ENCODE measurements at regions not wholly inside any gene's neighbourhood (a gene's known extent, or its start where the extent isn't known, plus 50 kb on each side); places are given as distances from the start of the nearest gene placed in this dataset.

DNA sequence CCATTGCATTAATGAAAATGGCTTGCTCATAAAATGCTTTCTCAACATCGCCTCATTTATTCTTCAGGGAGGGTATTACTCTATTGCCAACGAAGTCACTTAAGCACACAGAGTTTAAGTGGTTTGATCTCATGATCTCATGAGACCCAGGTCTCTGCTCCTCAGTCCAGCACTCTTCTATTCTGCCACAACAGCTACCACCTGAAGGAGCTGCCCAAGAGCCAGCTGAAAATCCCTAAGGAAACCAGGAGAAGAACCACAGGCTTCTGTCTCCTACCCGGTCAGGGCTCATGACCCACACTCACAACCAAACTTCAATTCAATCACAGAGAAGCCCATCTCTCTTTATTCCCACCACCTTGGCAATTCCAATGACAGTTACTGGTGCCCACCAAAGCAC is 85.5 kb upstream of the GPM6B start:
- DNase-seq = no peak

DNA sequence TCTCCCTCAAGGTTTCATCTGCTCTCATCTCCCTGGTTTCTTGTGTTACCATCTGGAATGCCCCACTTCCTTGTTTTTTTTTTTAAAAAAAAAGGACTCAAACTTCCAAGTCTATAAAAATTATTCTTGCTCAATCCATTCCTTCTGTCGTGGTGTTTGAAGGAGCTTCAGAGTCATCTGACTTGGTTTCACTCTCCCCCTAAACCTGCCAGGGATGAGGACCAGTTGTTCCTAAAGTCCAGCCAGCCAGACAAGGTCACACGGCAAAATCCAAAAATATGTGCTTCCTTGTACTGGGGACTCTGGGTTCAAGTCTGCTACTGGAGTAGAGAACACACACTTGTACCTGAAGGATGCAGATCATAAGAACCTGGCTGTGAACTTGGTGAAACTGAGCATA is 84.5 kb upstream of the GPM6B start:
- no peak for DNase-seq

DNA sequence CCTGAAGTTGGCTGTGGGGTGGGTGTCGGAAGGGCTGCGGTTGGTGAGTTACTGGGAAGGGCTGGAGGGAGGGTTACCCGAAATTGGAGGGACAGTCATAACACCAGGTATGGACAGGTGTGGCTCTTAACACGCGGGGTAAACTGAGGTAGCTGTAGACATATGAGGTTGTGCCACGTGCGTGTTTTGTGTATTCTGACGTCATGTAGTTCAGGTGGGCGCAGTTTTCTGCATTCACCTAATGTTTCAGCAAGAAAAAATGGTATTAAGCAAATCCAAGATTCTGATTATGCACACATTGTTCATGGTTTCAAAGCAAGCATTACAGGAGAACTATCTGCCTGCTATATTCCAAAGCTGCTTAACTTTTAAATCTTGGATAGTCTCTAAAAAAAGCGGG is 83.5 kb upstream of the GPM6B start:
- no peak for DNase-seq

DNA sequence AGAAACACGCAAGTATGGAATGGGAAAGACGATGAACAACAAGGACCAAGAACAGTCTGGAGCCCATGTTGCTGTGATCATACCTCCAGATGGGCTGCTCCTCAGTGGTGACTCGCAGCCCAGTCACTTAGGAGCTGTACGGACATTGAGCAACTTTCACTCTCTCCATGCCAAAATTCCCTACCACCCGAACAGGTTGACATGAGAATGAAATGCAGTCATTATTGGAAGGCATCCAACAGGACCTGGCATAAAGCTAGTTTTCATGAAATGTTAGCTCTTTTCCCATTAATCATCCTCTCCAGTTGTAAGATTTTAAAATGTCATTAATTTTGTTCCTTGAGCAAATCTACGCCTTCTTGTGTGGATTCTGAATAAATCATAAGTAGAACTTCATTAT is 82.7 kb upstream of the GPM6B start:
- peak; percentile 8 for DNase-seq

DNA sequence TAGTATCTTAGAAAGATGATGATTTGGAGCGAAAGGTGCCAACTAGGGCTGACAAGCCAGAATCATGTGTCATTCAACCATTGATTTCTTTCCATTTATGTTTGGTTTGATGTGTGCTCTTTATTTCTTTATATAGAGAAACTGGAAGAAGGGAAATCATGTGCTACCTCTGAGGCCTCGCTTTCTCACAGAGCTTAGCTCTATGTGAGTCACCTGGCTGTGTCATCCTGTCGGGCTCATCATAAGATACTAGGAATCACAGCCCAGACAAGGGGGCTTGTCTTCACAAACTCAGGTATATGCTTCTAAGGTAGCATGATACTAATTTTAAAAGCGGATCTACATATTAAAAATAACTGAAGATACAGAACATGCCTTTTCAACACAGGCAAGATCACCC is 81.7 kb upstream of the GPM6B start:
- DNase-seq = no peak

DNA sequence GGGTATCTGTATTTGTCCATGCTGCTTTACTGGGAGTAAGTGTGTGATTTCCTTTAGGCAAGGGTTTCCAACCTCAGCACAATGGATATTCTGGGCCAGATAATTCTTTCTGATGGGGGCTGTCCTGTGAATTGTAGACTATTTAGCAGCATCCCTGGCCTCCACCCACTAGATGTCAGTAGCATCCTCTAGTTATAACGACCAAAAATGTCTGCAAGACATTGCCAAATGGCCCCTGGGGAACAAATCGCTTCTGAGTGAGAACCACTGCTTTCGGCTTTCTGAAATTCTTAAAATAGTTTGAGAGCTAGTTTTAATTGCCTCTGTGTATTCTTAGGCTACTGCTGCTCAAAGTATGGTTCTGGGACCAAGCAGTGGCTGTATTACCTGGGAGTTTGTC is 81.2 kb upstream of the GPM6B start:
- no peak for DNase-seq

DNA sequence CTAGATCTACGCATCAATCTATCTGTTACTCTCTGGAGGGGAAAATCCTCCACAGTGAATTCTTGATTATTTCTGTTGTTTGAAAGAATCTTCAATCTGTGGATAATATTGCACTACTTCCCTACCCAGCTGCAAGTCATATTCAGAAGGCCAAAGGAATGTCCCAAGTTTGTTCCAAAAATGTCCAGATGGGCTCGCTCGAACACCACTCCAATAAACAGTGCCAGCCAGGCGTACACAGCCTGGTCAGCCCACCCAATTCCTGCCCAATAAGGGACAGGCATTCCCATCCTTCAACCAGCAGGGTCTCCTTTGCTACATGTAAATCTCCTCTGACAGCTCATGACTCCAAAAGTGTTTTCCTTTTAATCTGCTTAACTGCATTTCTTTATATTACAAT is 80.7 kb upstream of the GPM6B start:
- no peak for DNase-seq

DNA sequence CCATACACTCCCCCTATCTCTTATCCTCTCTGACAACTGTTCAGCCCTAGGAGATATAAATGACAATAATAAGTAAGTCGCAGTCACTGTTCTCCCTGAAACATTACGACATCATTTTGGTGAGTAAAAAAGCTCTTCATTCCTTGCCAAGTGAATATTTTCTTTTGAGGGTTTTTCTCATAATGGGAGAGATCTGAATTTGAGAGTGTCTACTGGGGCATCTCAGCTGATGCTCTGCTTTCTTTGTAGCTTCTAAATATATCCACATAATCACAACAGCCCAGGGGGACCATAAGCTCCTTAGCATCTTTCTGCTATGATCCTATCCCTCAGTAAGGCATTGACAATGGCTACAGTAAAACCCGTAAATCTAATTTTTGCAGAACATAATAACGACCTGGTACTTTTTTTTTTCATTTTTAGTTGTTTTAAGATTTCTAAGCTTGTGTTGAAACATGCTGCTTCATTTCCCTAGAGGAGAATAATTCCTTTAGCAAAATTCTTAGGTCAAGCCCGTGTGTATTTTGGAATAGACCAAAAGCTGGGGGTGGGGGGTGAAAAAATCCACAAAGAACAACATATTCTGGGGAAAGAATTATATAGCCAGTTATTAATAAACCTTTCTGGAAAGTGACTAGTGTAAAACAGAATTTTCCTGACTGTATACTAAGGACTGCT is 78.1 kb upstream of the GPM6B start:
- DNase-seq = no peak

DNA sequence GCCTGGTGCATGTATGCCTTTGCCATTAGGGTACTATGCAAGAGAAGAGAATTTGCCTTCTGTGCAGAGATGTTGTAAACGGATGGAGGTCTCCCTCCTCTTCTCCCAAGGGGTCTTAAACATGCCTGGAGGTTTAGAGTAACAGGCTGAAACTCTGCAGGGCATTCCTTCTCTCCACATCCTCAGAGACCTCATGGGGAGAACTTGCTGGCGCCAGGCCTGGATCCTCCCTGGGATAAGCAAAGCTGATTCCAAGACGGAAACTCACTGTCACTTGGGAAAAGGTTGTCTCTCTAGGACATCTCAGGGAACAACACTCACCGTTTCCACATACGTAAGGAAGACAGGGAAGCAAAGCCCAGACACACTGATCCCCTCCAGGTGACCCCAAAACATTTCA is 76.9 kb upstream of the GPM6B start:
- no peak for DNase-seq

DNA sequence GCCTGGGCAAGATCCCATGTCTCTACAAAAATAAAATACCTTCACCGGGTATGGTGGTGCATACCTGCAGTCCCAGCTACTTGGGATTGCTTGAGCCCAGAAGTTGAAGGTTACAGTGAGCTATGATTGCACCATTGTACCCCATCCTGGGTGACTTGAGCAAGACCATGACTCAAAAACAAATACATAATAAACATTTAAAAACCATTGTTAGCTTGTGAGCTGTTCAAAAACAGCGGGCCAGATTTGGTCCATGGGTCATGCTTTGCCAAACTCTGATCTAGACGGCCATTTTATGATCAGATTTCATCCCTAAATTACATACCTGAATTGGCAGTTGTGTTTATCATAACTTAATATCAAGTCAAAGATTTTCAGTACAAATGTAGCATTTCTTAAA is 76.0 kb upstream of the GPM6B start:
- DNase-seq = no peak

DNA sequence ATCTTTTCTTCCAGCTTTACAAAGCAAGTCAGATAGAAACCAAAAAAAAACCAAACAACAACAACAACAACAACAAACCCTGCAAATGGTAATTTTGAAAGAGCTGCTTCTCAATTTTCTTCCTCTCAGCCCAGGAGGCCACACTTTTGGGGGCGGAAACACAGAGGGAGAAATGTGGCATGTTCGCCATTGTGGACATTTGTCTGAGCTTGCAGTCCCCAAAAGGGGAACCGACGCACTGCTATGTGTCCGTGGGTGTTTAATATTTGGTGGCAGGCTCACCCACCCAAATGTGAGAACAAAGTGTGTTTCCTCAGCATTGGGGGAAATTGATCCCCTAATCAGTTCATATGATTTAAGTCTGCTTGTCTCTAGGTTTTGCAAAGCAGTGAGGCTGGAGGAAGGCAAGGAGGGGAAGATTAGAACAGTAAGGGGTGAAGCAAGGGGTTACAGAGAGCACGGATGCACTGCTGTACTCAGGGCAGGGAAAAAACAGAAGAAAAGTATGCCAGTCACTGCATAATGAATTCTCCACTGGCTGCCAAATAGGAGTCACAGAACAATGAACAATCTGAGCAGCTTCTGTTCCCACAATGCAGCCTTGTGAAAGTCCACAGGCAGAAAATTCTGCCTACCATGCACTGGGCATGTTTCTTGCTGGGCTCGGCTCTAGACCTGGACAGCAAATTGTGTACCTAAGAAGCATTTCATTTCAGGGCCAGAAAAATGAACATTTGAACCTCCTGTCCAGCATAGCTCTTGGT is 74.7 kb upstream of the GPM6B start:
- DNase-seq = no peak

DNA sequence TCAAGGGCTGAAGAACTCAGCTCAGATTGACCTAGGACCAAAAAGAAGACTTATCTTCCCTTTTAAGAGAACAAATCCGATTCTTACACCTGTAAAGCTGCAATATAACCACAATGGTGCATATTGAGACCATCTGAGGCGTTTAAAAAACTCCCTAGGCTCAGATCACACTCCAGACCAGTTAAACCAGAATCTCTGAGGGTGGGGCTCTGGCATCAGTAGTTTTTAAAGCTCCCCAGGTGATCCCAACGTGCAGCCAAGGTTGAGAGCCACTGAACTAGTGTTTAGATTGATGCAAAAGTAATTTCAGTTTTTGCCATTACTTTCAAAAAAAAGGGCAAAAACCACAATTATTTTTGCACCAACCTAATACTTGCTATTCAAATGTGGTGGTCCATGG is 73.9 kb upstream of the GPM6B start:
- DNase-seq = no peak

DNA sequence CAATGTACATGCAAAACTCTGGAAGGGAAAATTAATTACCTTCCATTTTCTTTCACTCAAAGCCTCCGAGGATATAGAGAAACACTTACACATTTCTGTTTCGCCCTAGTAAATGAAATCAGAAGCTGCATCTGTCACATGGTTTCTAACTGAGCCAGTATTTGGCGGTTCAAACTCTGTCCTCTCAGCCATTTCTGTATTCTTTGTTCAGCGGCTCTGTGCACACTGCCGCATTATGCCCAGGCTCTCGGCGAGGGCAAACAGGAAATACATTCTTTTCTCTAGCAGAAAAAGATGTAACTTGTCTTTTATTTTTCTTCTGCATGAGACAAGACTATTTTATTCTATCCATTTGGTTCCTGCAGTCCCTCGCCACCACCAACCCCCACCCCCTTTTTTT is 71.4 kb upstream of the GPM6B start:
- DNase-seq = no peak

DNA sequence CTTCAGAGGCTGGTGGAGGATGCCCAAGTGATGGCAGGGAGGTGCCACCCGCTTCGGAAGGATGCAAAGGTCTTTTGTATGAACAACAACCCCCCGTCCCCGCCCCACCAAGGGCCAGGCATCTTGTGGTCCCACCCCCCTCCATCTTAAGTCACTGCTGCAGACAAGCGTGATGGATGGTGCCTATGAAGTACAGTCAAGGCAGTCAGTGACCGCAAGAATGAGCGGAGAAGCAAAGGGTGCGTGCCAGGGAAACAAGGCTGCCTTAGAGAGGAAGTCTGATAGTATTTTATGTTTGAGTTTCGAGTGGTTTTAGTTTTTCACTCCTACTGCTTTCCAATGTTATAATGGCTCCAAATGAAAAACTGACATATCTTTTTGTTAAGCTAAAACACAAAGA is 68.7 kb upstream of the GPM6B start:
- DNase-seq = no peak

DNA sequence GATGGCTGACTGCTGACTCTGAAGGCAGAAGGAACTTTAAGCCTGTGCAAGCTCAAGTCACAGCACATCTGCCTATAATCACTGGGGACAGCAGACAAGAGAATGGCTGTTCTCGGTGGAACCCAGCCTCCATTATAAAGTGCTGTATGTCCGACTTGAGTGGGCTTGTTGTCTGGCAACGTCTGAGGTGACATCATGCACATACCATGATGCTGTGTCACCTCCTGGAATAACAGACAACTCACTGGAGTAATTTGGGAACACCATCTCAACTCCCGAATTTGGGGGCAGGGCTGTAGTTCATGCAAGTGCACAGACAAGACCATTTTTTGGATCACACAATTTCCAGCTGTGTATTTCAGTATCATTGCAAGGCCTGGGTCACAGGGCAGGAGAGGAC is 59.8 kb upstream of the GPM6B start:
- DNase-seq = no peak

DNA sequence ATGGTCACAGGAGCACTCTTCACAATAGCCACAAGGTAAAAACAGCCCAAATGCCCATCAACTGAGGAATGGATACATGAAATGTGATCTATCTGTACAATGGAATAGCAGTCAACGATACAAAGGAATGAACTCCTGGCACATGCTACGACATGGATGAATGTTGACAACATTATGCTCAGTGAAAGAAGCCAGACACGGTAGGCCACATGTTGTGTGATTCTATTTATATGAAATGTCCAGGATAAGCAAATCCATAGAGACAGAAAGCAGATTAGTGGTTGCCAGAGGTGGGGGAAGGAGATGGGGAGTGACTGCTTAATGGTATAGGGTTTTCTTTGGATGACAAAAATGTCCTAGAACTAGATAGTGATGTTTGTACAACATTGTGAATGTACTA is 58.7 kb upstream of the GPM6B start:
- DNase-seq = no peak

DNA sequence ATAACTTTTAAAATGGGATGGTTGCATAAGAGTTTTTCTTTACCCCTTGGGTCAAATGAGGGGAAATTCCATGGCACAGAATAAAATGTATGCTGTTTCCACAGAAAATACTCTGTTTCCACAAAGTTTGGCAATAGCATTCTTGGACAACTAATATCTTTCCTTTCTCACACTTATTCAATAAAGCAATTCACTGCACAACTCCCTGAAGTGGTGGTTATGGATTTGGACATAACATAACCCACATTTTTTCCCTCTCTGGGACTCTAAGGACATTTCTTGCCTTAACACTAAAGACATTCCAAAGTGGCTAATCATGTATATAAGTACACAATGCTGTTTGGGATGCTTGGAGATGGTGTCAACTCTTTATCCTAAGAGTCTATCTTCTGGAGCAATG is 51.7 kb upstream of the GPM6B start:
- DNase-seq = no peak
